Heart left ventricle (tissue), 13 donors: ENCODE measurements at regions not wholly inside any gene's neighbourhood (a gene's known extent, or its start where the extent isn't known, plus 50 kb on each side); places are given as distances from the start of the nearest gene placed in this dataset.

Source experiments
- CTCF ChIP-seq, 12 donors: fragments of 200-600 bp; sonication (generic) in 4 of 12; IDR thresholded peaks; one replicate each; pipeline versions ENCODE4 v1.5.0 to v1.8.0; 2018 to 2022; ENCODE audit warnings: antibody characterized with exemption in 12 of 12, mild to moderate bottlenecking in 5 of 12
- POLR2A ChIP-seq, 2 donors: fragments of 450-650 bp; IDR thresholded peaks; one replicate each; pipeline ENCODE4 v1.6.1; 2017; ENCODE audit warnings: antibody characterized with exemption in 2 of 2, mild to moderate bottlenecking in 2 of 2, moderate library complexity in 2 of 2
- donor health status: ischemic (EF 13 %, LVEDD 7.1; RV severe dilation, severe dysfunction).
- donor health status: DM: no; HTN: yes; CAD: no.
- donor health status: DM: no; HTN: no; CAD: no.
- donor health status: ischemic (EF 25% LVEDD 6.9; RV normal size, moderate dysfunction).
- donor health status: ischemic (EF 25% LVEDD 5.7; RV mildly dilated, moderate dysfunction).
- donor health status: ischemic (EF 35%, LVEDD 5.7; RV mildly dilated, moderate dysfunction).
- donor health status: nonischemic (EF 11% LVEDD 7.7; RV severe dilation, severe dysfunction).
- donor health status: DM: yes; HTN: yes; CAD: no.
- donor health status: PGD.
- donor health status: ischemic (EF 29% LVEDD 5.4; RV normal size, mild dysfunction).
- donor health status: nonischemic (EF 23%, LVEDD 6.1; RV moderate dilation, normal function).

GRCh38 chr12:24143928-24144327 is 194.5 kb upstream of the SOX5 start:
- TF ChIP-seq CTCF (IDR thresholded peaks at IDR 0.05) (no peak), POLR2A (IDR thresholded peaks at IDR 0.05) (no peak)
